Epithelial cell of esophagus (primary cell): ENCODE measurements at regions not wholly inside any gene's neighbourhood (a gene's known extent, or its start where the extent isn't known, plus 50 kb on each side); places are given as distances from the start of the nearest gene placed in this dataset.

Source experiments
- DNase-seq: peaks from one replicate; pipeline ENCODE4 v3.0.0; 2010; ENCODE audit warnings: low read depth
- H3K4me3 ChIP-seq: 2 replicates; pipeline ENCODE4 v1.5.1; 2011; ENCODE audit warnings: mild to moderate bottlenecking, low read length, control low read depth
- TF ChIP-seq, protein P1 (sequence below): IDR thresholded peaks from 2 replicates; pipeline ENCODE4 v1.5.1; 2011; ENCODE audit warnings: low read depth, mild to moderate bottlenecking, low read length, control low read depth, inconsistent platforms; ENCODE audit not compliant: insufficient read depth; ENCODE audit errors: missing control alignments

DNA sequence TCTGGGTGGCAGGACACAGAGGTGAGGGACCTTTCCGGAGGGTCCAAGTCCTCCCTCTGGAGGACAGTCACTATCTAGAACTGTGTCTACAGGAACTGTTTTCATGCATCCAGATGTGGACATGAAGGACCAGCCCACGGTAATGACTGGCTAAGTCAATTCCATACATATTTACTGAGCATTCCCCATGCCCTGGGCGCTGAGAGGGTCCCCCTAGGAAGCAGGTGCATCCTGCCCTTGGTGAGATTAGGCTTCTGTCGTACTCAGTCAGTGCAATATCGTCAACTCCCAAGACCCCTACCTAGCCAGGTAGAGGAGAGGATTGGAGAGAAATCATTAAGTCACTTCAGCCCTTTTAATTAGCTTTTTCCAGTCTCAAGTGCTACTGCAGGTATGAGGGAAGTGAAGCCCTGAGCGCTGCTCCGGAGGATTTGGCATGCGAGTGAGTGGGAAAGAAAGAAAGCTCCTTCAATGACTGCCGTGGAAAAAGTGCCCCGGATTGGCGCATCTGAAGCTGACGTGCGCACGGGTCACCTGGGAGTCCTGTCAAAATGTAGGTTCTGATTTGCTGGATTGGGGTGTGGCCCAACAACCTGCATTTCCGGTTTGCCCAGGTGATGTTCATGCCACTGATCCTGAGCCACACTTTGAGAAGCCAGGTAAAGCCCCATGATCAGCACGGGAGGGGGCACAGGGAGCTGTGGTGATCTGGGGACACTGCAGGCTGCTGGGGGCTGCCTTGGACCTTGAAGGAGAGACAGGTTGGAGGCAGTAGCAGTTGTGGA, 367.4 kb upstream of the TNRC6C start:
- H3K4me3 ChIP-seq = no peak overlapping the region
- TF ChIP-seq, protein P1, sequence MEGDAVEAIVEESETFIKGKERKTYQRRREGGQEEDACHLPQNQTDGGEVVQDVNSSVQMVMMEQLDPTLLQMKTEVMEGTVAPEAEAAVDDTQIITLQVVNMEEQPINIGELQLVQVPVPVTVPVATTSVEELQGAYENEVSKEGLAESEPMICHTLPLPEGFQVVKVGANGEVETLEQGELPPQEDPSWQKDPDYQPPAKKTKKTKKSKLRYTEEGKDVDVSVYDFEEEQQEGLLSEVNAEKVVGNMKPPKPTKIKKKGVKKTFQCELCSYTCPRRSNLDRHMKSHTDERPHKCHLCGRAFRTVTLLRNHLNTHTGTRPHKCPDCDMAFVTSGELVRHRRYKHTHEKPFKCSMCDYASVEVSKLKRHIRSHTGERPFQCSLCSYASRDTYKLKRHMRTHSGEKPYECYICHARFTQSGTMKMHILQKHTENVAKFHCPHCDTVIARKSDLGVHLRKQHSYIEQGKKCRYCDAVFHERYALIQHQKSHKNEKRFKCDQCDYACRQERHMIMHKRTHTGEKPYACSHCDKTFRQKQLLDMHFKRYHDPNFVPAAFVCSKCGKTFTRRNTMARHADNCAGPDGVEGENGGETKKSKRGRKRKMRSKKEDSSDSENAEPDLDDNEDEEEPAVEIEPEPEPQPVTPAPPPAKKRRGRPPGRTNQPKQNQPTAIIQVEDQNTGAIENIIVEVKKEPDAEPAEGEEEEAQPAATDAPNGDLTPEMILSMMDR = no peak
- DNase-seq = peak; percentile 69

DNA sequence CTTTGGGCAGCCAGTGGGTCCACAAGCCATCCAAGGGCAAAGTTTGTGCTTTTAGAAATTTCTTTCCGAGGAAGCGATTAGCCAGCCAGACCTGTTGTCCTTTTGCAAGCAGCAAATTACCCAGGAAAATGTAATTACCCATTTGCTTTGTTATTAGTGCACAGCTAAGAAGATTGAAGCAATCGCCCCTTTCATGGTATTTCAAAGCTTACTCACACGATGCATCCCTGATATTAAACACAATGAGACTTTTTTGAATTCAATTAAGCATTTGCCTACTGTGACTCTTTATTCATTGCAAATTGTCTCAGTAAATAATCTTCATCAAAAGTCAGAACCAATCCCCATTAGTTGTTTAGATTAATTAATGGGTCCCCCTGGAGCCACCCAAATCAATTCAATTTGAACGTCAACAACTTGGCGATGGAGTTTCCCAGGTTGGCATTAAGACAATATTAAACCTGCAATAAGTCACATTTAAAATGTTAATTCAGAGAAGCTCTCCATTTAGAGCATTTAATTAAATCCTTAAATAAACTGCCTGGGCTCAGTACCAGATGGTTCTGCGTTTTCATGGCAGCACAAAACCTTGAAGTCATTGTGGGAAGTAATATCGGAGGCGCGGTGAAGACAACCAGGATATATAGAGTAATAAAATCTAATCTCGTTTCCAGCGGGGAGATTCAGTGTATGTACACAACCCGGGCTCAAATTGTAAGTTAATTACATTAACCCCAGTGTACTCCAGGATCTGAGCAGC, 366.2 kb upstream of the TNRC6C start:
- TF ChIP-seq, protein P1 = no peak
- H3K4me3 ChIP-seq = no peak overlapping the region
- DNase-seq = no peak

DNA sequence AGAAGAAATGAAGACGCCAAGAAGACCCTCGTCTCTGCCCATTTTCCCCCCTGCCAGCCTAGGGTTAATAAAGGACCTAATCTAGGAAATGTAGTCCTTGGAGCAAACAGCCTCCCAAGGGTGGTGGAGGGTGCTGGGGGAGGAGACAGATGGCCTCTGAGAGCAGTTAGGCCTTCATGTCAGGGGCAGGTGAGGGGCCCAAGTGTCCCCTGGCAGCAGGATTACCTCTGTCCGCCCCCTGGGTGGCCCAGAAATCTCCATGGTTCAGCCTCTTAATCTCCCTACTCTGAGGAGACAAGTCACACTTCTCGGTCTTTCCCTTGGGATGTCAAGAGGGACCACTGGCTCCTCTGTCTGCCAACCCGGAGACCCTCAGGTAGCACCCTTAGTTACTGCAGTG, 365.4 kb upstream of the TNRC6C start:
- no peak overlapping the region for H3K4me3 ChIP-seq
- TF ChIP-seq, protein P1 = no peak
- no peak for DNase-seq

DNA sequence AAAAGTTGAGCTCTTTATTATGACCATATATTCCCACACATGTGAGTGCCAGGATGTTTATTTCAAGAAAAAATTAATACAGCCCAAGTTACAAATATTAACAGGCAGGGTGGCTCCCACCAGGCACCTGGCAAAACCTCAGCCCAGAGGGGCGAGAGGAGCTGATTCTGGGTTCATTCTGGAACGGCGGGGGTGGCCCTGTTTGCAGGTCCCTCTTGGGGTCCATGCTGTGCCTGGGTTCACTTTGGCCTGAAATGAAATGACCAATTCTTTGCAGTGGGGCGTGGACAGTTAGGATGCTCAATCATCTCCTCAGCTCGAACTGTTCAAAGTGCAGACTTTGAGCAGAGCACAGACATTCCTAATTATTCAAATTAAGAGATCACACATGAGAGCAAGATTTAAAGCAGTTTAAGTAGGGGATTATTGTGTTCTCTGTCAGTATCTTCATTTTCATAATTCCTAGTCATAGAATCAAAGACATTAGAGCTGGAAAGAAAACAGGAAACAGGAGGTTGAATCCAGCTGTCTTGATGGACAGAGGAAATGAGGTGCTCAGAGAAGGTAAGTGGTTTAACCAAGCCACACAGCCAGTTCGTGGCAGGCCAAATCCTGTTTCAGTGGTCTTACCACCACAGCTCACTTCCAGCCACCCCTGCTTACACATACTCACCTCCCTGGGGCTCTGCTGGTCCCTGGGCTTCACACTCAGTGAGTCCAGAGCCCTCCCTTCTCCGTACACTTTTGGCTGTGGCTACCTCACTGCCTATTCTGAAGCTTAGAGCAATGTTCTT, 363.9 kb upstream of the TNRC6C start:
- no peak for DNase-seq
- TF ChIP-seq, protein P1 = no peak
- H3K4me3 ChIP-seq = no peak overlapping the region

DNA sequence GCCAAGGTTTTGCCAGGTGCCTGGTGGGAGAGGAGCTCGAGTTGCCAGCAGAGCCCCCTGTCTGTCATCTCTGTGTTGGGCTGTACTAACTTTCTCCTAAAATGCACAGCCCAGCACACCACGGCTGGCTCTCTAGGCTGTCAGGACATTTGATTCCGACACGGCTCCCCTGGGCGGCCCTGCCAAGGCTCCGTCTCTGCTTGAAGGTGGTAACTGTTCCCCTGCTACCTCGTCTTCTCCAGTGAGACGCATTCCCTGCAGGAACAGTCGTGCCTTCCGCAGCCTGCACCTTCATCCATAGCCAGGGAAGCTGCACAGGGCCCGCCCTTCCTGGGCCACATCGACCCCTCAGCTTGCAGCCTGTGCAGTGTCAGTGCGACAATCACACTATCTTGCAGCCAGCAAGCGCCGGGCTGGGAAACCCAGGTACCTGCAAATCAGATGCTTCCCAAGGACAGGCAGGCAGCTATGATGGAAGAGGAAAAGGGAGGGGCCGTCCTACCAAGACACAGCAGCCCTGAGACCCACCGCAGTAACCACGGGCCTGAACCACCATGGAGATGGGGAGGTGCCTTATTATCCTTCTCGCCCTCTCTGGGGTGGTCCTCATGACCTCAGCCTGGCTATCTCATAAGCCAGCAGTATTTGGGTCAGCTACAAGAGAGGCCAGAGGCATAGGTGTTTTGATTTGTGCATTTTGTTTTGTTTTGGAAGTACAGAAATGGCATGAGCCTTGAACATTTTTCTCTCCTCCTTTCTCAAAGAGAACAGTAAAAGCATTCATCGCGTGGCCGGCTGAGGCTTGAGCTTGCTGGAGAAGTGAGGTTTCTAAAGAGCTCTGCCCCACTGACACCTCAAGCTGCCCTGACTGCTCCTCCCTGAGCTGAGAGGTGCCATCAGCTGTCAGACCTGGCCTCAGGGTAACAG, 361.7 kb upstream of the TNRC6C start:
- TF ChIP-seq, protein P1 = no peak

More for the DNA sequence above, 361.7 kb upstream of the TNRC6C start:
- H3K4me3 ChIP-seq = no peak overlapping the region
- DNase-seq = no peak
